H9 (cell line): ENCODE measurements at regions not wholly inside any gene's neighbourhood (a gene's known extent, or its start where the extent isn't known, plus 50 kb on each side); places are given as distances from the start of the nearest gene placed in this dataset.

Experiments used
- DNase-seq: peaks from one replicate; pipeline ENCODE4 v3.0.0-alpha.2; 2017
- H2AFZ ChIP-seq: one replicate; pipeline ENCODE4 v1.6.1; 2013; ENCODE audit warnings: mild to moderate bottlenecking, low read length, control low read depth, moderate library complexity
- H2AK5ac ChIP-seq: 2 replicates; pipeline ENCODE4 v1.6.1; 2013; ENCODE audit warnings: low read length, control low read depth, mixed read lengths; ENCODE audit not compliant: insufficient read length
- H2BK120ac ChIP-seq: one replicate; pipeline ENCODE4 v1.6.1; 2013; ENCODE audit warnings: low read depth, mild to moderate bottlenecking, low read length, control low read depth, inconsistent platforms; ENCODE audit not compliant: poor library complexity, severe bottlenecking
- H2BK12ac ChIP-seq: 2 replicates; pipeline ENCODE4 v1.6.1; 2013; ENCODE audit warnings: low read length, control low read depth, mixed read lengths, low read depth; ENCODE audit not compliant: insufficient read length
- H2BK15ac ChIP-seq: 2 replicates; pipeline ENCODE4 v1.6.1; 2013; ENCODE audit warnings: low read depth, low read length, control low read depth
- H2BK20ac ChIP-seq: one replicate; pipeline ENCODE4 v1.6.1; 2013; ENCODE audit warnings: low read depth, mild to moderate bottlenecking, low read length, control low read depth, inconsistent platforms; ENCODE audit not compliant: poor library complexity, severe bottlenecking
- H2BK5ac ChIP-seq: 2 replicates; pipeline ENCODE4 v1.6.1; 2013; ENCODE audit warnings: low read length, control low read depth, mixed read lengths; ENCODE audit not compliant: insufficient read length
- H3K14ac ChIP-seq: 2 replicates; pipeline ENCODE4 v1.6.1; 2013; ENCODE audit warnings: low read length, control low read depth; ENCODE audit not compliant: insufficient read depth
- H3K18ac ChIP-seq: 2 replicates; pipeline ENCODE4 v1.6.1; 2013; ENCODE audit warnings: low read depth, mild to moderate bottlenecking, mixed read lengths, low read length, control low read depth; ENCODE audit not compliant: insufficient read length
- H3K23ac ChIP-seq: 2 replicates; pipeline ENCODE4 v1.6.1; 2013; ENCODE audit warnings: low read length, control low read depth, mixed read lengths, low read depth; ENCODE audit not compliant: insufficient read length
- H3K23me2 ChIP-seq: 2 replicates; pipeline ENCODE4 v1.6.1; 2013; ENCODE audit warnings: low read depth, mild to moderate bottlenecking, mixed read lengths, low read length, control low read depth; ENCODE audit not compliant: insufficient read length, poor library complexity, severe bottlenecking
- H3K27ac ChIP-seq: 2 replicates; pipeline ENCODE4 v1.5.1; 2013; ENCODE audit warnings: low read length, control low read depth, mixed read lengths, low read depth; ENCODE audit not compliant: insufficient read length
- H3K27me3 ChIP-seq: 2 replicates; pipeline ENCODE4 v1.6.1; 2013; ENCODE audit warnings: low read length, control low read depth, inconsistent platforms; ENCODE audit not compliant: insufficient read depth
- H3K4ac ChIP-seq: 2 replicates; pipeline ENCODE4 v1.6.1; 2013; ENCODE audit warnings: low read depth, mild to moderate bottlenecking, control low read depth, inconsistent platforms, low read length, moderate library complexity
- H3K4me1 ChIP-seq: 2 replicates; pipeline ENCODE4 v1.6.1; 2013; ENCODE audit warnings: low read length, control low read depth, inconsistent platforms; ENCODE audit not compliant: insufficient read depth
- H3K4me2 ChIP-seq: 2 replicates; pipeline ENCODE4 v1.6.1; 2013; ENCODE audit warnings: low read length, control low read depth, mixed read lengths; ENCODE audit not compliant: insufficient read length, insufficient read depth
- H3K56ac ChIP-seq: 2 replicates; pipeline ENCODE4 v1.6.1; 2013; ENCODE audit warnings: low read depth, mild to moderate bottlenecking, mixed read lengths, low read length, control low read depth; ENCODE audit not compliant: insufficient read length
- H3K79me1 ChIP-seq: 2 replicates; pipeline ENCODE4 v1.6.1; 2013; ENCODE audit warnings: low read depth, mild to moderate bottlenecking, moderate library complexity, low read length, control low read depth, inconsistent platforms; ENCODE audit not compliant: insufficient read depth, poor library complexity, severe bottlenecking
- H3K79me2 ChIP-seq: 2 replicates; pipeline ENCODE4 v1.6.1; 2013; ENCODE audit warnings: low read length, control low read depth, inconsistent platforms; ENCODE audit not compliant: insufficient read depth
- H3K9ac ChIP-seq: 2 replicates; pipeline ENCODE4 v1.6.1; 2013; ENCODE audit warnings: low read length, control low read depth, mixed read lengths; ENCODE audit not compliant: insufficient read length; ENCODE audit errors: extremely low read depth
- H3K9me3 ChIP-seq: one replicate; pipeline ENCODE4 v1.6.1; 2013; ENCODE audit warnings: low read depth, low read length, inconsistent platforms; ENCODE audit not compliant: control insufficient read depth
- H3T11ph ChIP-seq: one replicate; pipeline ENCODE4 v1.6.1; 2013; ENCODE audit warnings: mild to moderate bottlenecking, low read length, control low read depth, inconsistent platforms
- H4K20me1 ChIP-seq: one replicate; pipeline ENCODE4 v1.6.1; 2013; ENCODE audit not compliant: control insufficient read depth, insufficient read length, insufficient read depth
- H4K5ac ChIP-seq: 2 replicates; pipeline ENCODE4 v1.6.1; 2013; ENCODE audit warnings: low read depth, mild to moderate bottlenecking, mixed read lengths, low read length, control low read depth; ENCODE audit not compliant: insufficient read length
- H4K8ac ChIP-seq: replicated peaks from 2 replicates; pipeline ENCODE4 v1.6.1; 2013; ENCODE audit warnings: low read length, control low read depth, mixed read lengths, low read depth; ENCODE audit not compliant: insufficient read length
- H4K91ac ChIP-seq: 2 replicates; pipeline ENCODE4 v1.6.1; 2013; ENCODE audit warnings: low read depth, mild to moderate bottlenecking, moderate library complexity, mixed read lengths, low read length, control low read depth; ENCODE audit not compliant: insufficient read length
- H3K27ac Mint-ChIP-seq, 3 experiments: 2 replicates in 2 of 3; 3 replicates in 1 of 3; pipeline ENCODE4 v1.8.0; 2020 to 2021; ENCODE audit warnings: mixed read lengths in 3 of 3, mild to moderate bottlenecking in 1 of 3, moderate library complexity in 1 of 3
- H3K27me3 Mint-ChIP-seq: 2 replicates; pipeline ENCODE4 v1.8.0; 2021; ENCODE audit warnings: low read depth, mild to moderate bottlenecking, moderate library complexity, mixed read lengths
- H3K36me3 Mint-ChIP-seq, 3 experiments: 2 replicates in 2 of 3; 3 replicates in 1 of 3; pipeline ENCODE4 v1.8.0; 2020 to 2021; ENCODE audit warnings: low read depth in 3 of 3, mixed read lengths in 3 of 3; ENCODE audit not compliant: insufficient read depth in 1 of 3
- H3K4me1 Mint-ChIP-seq, 2 experiments: 2 replicates each; pipeline ENCODE4 v1.8.0; 2020; ENCODE audit warnings: mixed read lengths in 2 of 2
- H3K4me3 Mint-ChIP-seq, 2 experiments: 2 replicates in 1 of 2; 3 replicates in 1 of 2; pipeline ENCODE4 v1.8.0; 2020 to 2021; ENCODE audit warnings: mild to moderate bottlenecking in 2 of 2, mixed read lengths in 2 of 2, moderate library complexity in 1 of 2
- H3K9me3 Mint-ChIP-seq, 2 experiments: 2 replicates in 1 of 2; 3 replicates in 1 of 2; pipeline ENCODE4 v1.8.0; 2020; ENCODE audit warnings: mild to moderate bottlenecking in 2 of 2, mixed read lengths in 2 of 2, moderate library complexity in 1 of 2
- WGBS: extraction: QIAGEN DNeasy Blood & Tissue Kit; methylation state at CpG from one replicate; pipeline ENCODE4 v1.1.7; 2013; ENCODE audit warnings: missing lambda C conversion rate, low lambda C conversion rate, mixed read lengths; ENCODE audit not compliant: insufficient read length; ENCODE audit errors: extremely low coverage; 5-methylcytosine and 5-hydroxymethylcytosine counted together
- TF ChIP-seq, protein P1 (sequence below): fragments of 200-600 bp; sonication (generic); conservative IDR thresholded peaks from 3 replicates; pipeline ENCODE4 v1.8.0; 2021; ENCODE audit warnings: antibody characterized with exemption, mild to moderate bottlenecking

GRCh38 chr4:188300385-188300784 lies 161.1 kb downstream of the TRIML1 start:
- peaks cover 6% of the 10 kb centered on the region in 2 experiments for H3K4me1 Mint-ChIP-seq
- Histone ChIP-seq H3K79me2 (no peaks in the 10 kb centered on the region), H3K27ac (no peak overlapping the region), H3T11ph (no peak overlapping the region), H3K9me3 (no peaks in the 10 kb centered on the region), H4K5ac (no peak overlapping the region), H3K27me3 (no peaks in the 10 kb centered on the region), H2BK15ac (no peak overlapping the region), H3K23ac (no peak overlapping the region), H3K4me1 (no peaks in the 10 kb centered on the region; the same call in 1 of the 2 replicates), H2AFZ (no peak overlapping the region), H4K91ac (no peak overlapping the region), H3K4me2 (no peak overlapping the region), H3K14ac (no peak overlapping the region), H2BK5ac (no peak overlapping the region), H3K56ac (no peak overlapping the region), H2BK12ac (no peak overlapping the region), H4K20me1 (no peaks in the 10 kb centered on the region), H2BK120ac (no peak overlapping the region), H3K18ac (no peak overlapping the region), H4K8ac (no peak overlapping the region), H3K23me2 (no peaks in the 10 kb centered on the region), H3K4ac (no peak overlapping the region), H2BK20ac (no peak overlapping the region), H3K79me1 (no peaks in the 10 kb centered on the region), H2AK5ac (no peak overlapping the region), H3K9ac (no peak overlapping the region)
- TF ChIP-seq, protein P1, sequence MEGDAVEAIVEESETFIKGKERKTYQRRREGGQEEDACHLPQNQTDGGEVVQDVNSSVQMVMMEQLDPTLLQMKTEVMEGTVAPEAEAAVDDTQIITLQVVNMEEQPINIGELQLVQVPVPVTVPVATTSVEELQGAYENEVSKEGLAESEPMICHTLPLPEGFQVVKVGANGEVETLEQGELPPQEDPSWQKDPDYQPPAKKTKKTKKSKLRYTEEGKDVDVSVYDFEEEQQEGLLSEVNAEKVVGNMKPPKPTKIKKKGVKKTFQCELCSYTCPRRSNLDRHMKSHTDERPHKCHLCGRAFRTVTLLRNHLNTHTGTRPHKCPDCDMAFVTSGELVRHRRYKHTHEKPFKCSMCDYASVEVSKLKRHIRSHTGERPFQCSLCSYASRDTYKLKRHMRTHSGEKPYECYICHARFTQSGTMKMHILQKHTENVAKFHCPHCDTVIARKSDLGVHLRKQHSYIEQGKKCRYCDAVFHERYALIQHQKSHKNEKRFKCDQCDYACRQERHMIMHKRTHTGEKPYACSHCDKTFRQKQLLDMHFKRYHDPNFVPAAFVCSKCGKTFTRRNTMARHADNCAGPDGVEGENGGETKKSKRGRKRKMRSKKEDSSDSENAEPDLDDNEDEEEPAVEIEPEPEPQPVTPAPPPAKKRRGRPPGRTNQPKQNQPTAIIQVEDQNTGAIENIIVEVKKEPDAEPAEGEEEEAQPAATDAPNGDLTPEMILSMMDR: no peak
- H3K27ac Mint-ChIP-seq: peak overlapping the region in 1 of 3 experiments; percentile 56; a peak in 2 of 7 replicates
- no CpG with 5 or more reads among the region's 4 CpGs for WGBS
- H3K27me3 Mint-ChIP-seq: no peaks in the 10 kb centered on the region
- H3K36me3 Mint-ChIP-seq: peaks cover 0 to 16% (median 2%) of the 10 kb centered on the region in 3 experiments; a peak in 2 of 7 replicates
- H3K4me3 Mint-ChIP-seq: no peak overlapping the region
- H3K9me3 Mint-ChIP-seq: peaks cover 5 to 10% of the 10 kb centered on the region in 2 experiments; a peak in 3 of 5 replicates
- DNase-seq: no peak
